Right ventricle myocardium superior (tissue), 1 donor: ENCODE measurements at regions not wholly inside any gene's neighbourhood (a gene's known extent, or its start where the extent isn't known, plus 50 kb on each side); places are given as distances from the start of the nearest gene placed in this dataset.
A peak's percentile ranks its signal among the peaks of the same experiment; 100 is the strongest.

Experiments used
- ATAC-seq: fragments of 200-7000 bp; cut with Tn5 transposase; one replicate; pipeline ENCODE4 v1.9.1; 2020; ENCODE audit warnings: mild to moderate bottlenecking; ENCODE audit not compliant: poor library complexity
- DNase-seq: peaks from one replicate; pipeline ENCODE4 v3.0.0-alpha.2; 2020
- intact Hi-C: fragments of 100-400 bp; cut with DNase I; formaldehyde crosslinking; loops from one replicate; pipeline ENCODE4 v1.11.2; 2022
- donor health status: DM: no; HTN: yes; CAD: no; lungs with severe emphysema.

- DNase-seq (no peak), ATAC-seq (no peak)
- intact Hi-C loops: no loop called here
Measured at GRCh38 chr5:158563760-158564390, 535.8 kb downstream of the EBF1 start.

- no peak for DNase-seq
- no peak for ATAC-seq
- intact Hi-C loops: no loop called here
Measured at GRCh38 chr5:158561562-158562190, 538.0 kb downstream of the EBF1 start.

- peak; percentile 55 for DNase-seq
- ATAC-seq: peak; percentile 39
- intact Hi-C loops: no loop called here
Measured at GRCh38 chr5:158560170-158560569, 539.5 kb downstream of the EBF1 start.

GRCh38 chr5:158559643-158560042 is 540.1 kb downstream of the EBF1 start:
- intact Hi-C loops: no loop called here

GRCh38 chr5:158559066-158559465 is 540.6 kb downstream of the EBF1 start:
- ATAC-seq: no peak
- DNase-seq: no peak
- intact Hi-C loops: no loop called here

More at GRCh38 chr5:158559643-158560042, 540.1 kb downstream of the EBF1 start:
- ATAC-seq (no peak), DNase-seq (no peak)

GRCh38 chr5:158553962-158554336 is 545.8 kb downstream of the EBF1 start:
- ATAC-seq: peak; percentile 25
- intact Hi-C loops: no loop called here
- no peak for DNase-seq

- ATAC-seq (peak; percentile 80), DNase-seq (peak; percentile 47)
- intact Hi-C loops: no loop called here
Measured at GRCh38 chr5:158553195-158553961, 546.3 kb downstream of the EBF1 start.

- no peak for DNase-seq
- ATAC-seq: peak; percentile 89
- intact Hi-C loops: no loop called here
Measured at GRCh38 chr5:158552241-158552640, 547.5 kb downstream of the EBF1 start.

- DNase-seq (no peak), ATAC-seq (no peak)
- intact Hi-C loops: no loop called here
Measured at GRCh38 chr5:158549311-158549710, 550.4 kb downstream of the EBF1 start.

GRCh38 chr5:158546748-158547147 is 553.0 kb downstream of the EBF1 start:
- intact Hi-C loops: no loop called here
- no peak for DNase-seq
- peak; percentile 85 for ATAC-seq

- intact Hi-C loops: no loop called here
- ATAC-seq: no peak
Measured at GRCh38 chr5:158545949-158546530, 553.7 kb downstream of the EBF1 start.

GRCh38 chr5:158544388-158545339 is 555.1 kb downstream of the EBF1 start:
- no peak for ATAC-seq
- intact Hi-C loops: no loop called here
- no peak for DNase-seq

More at GRCh38 chr5:158545949-158546530, 553.7 kb downstream of the EBF1 start:
- no peak for DNase-seq

GRCh38 chr5:158543539-158544387 is 556.0 kb downstream of the EBF1 start:
- peak; percentile 53 for ATAC-seq
- no peak for DNase-seq
- intact Hi-C loops: no loop called here

- intact Hi-C loops: no loop called here
- ATAC-seq (peak; percentile 34), DNase-seq (no peak)
Measured at GRCh38 chr5:158541536-158542297, 558.0 kb downstream of the EBF1 start.

GRCh38 chr5:158538506-158539074 is 561.1 kb downstream of the EBF1 start:
- intact Hi-C loops: no loop called here
- peak; percentile 60 for ATAC-seq
- DNase-seq: peak; percentile 59

GRCh38 chr5:158537366-158537765 is 562.4 kb downstream of the EBF1 start:
- intact Hi-C loops: no loop called here
- ATAC-seq (no peak), DNase-seq (no peak)

GRCh38 chr5:158534203-158534602 is 565.5 kb downstream of the EBF1 start:
- DNase-seq (no peak), ATAC-seq (no peak)
- intact Hi-C loops: no loop called here
